Jurkat, Clone E6-1 (cell line): ENCODE measurements at regions not wholly inside any gene's neighbourhood (a gene's known extent, or its start where the extent isn't known, plus 50 kb on each side); places are given as distances from the start of the nearest gene placed in this dataset.

ENCODE experiments used
- DNase-seq: peaks from one replicate; pipeline ENCODE4 v3.0.0-alpha.2; 2011; ENCODE audit warnings: low read depth, low spot score
- H3K4me3 ChIP-seq: 2 replicates; pipeline ENCODE4 v1.5.1; 2011; ENCODE audit warnings: mild to moderate bottlenecking, low read length, control low read depth, moderate library complexity

GRCh38 chr7:27299861-27300260 is 57.3 kb downstream of the EVX1 start:
- no peak overlapping the region for H3K4me3 ChIP-seq
- no peak for DNase-seq

- DNase-seq = no peak
- no peak overlapping the region for H3K4me3 ChIP-seq
Observed at GRCh38 chr7:27300421-27300820, 57.8 kb downstream of the EVX1 start.

GRCh38 chr7:27302590-27302989 is 60.0 kb downstream of the EVX1 start:
- H3K4me3 ChIP-seq = no peak overlapping the region
- no peak for DNase-seq

- DNase-seq = no peak
Observed at GRCh38 chr7:27303026-27303425, 60.4 kb downstream of the EVX1 start.

GRCh38 chr7:27305854-27306253 is 63.3 kb downstream of the EVX1 start:
- no peak for DNase-seq
- no peak overlapping the region for H3K4me3 ChIP-seq

More at GRCh38 chr7:27303026-27303425, 60.4 kb downstream of the EVX1 start:
- no peak overlapping the region for H3K4me3 ChIP-seq

GRCh38 chr7:27312820-27313219 is 70.2 kb downstream of the EVX1 start:
- DNase-seq = no peak
- no peak overlapping the region for H3K4me3 ChIP-seq

- DNase-seq = no peak
- H3K4me3 ChIP-seq = no peak overlapping the region
Observed at GRCh38 chr7:27314111-27314510, 71.5 kb downstream of the EVX1 start.

- no peak for DNase-seq
- H3K4me3 ChIP-seq = no peak overlapping the region
Observed at GRCh38 chr7:27315066-27315465, 72.5 kb downstream of the EVX1 start.

GRCh38 chr7:27316311-27316710 is 73.7 kb downstream of the EVX1 start:
- no peak overlapping the region for H3K4me3 ChIP-seq
- no peak for DNase-seq

GRCh38 chr7:27324246-27324645 is 81.6 kb downstream of the EVX1 start:
- no peak for DNase-seq
- H3K4me3 ChIP-seq = no peak overlapping the region

- no peak overlapping the region for H3K4me3 ChIP-seq
- DNase-seq = no peak
Observed at GRCh38 chr7:27329909-27330308, 87.3 kb downstream of the EVX1 start.

GRCh38 chr7:27339478-27339877 is 96.9 kb downstream of the EVX1 start:
- H3K4me3 ChIP-seq = no peak overlapping the region
- DNase-seq = no peak

GRCh38 chr7:27344471-27344870 is 101.9 kb downstream of the EVX1 start:
- DNase-seq = no peak
- H3K4me3 ChIP-seq = no peak overlapping the region

GRCh38 chr7:27345164-27345887 is 102.7 kb downstream of the EVX1 start:
- no peak overlapping the region for H3K4me3 ChIP-seq
- no peak for DNase-seq

- no peak overlapping the region for H3K4me3 ChIP-seq
- no peak for DNase-seq
Observed at GRCh38 chr7:27345997-27346396, 103.4 kb downstream of the EVX1 start.

GRCh38 chr7:27346531-27347275 is 104.1 kb downstream of the EVX1 start:
- DNase-seq = no peak
- H3K4me3 ChIP-seq = no peak overlapping the region

- no peak overlapping the region for H3K4me3 ChIP-seq
- DNase-seq = no peak
Observed at GRCh38 chr7:27347276-27347640, 104.7 kb downstream of the EVX1 start.

- DNase-seq = no peak
- H3K4me3 ChIP-seq = no peak overlapping the region
Observed at GRCh38 chr7:27349621-27350020, 107.0 kb downstream of the EVX1 start.

- DNase-seq = no peak
Observed at GRCh38 chr7:27351137-27351536, 108.5 kb downstream of the EVX1 start.

GRCh38 chr7:27351786-27352185 is 109.2 kb downstream of the EVX1 start:
- peak; percentile 9 for DNase-seq
- H3K4me3 ChIP-seq = no peak overlapping the region

More at GRCh38 chr7:27351137-27351536, 108.5 kb downstream of the EVX1 start:
- no peak overlapping the region for H3K4me3 ChIP-seq
